HT1080 (cell line): ENCODE measurements at regions not wholly inside any gene's neighbourhood (a gene's known extent, or its start where the extent isn't known, plus 50 kb on each side); places are given as distances from the start of the nearest gene placed in this dataset.
"Not testable (repeated sequence)": the region's sequence is repeated elsewhere in the genome, so short reads cannot be mapped to it uniquely, and the experiment has no call there.

Source experiments
- DNase-seq: peaks from one replicate; pipeline ENCODE4 v3.0.0-alpha.2; 2015; ENCODE audit warnings: low read depth

DNA sequence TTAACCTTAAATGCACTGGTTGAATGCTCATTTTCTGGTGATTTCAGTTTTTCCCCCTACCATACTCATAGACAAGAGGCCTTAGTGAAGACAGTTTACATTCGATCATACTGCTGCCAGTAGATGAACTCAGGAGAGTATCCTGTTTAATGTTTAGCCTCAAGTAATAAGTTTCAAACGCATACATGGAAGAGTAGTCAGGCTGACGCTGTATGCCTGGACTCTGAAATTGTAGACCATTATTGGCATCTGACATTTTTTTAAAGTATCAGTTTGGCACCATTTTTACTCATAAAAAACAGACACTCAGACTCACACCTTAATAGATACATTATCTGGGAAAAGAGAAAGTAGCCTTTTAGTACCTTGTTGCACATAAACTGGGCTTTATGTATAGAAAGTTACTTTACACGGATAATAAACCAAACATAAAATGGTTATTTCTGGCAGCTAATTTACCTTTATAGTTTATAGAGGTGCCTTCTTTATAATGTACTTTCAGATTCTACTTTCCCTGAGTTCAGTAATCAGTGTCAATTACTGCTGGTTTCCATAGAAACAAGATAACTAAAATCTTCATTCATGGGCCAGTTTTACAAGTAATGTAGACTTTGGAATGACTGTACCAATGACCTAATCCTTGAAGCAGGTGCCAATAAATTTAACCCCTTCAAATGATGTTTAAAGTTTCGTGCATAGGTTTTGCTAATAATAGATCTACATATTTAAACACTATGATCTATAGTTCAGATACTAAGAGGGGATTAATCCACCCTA is 183.8 kb upstream of the ITGA1 start:
- no peak for DNase-seq

GRCh38 chr5:52605317-52606313 is 182.1 kb upstream of the ITGA1 start:
- DNase-seq: no peak

DNA sequence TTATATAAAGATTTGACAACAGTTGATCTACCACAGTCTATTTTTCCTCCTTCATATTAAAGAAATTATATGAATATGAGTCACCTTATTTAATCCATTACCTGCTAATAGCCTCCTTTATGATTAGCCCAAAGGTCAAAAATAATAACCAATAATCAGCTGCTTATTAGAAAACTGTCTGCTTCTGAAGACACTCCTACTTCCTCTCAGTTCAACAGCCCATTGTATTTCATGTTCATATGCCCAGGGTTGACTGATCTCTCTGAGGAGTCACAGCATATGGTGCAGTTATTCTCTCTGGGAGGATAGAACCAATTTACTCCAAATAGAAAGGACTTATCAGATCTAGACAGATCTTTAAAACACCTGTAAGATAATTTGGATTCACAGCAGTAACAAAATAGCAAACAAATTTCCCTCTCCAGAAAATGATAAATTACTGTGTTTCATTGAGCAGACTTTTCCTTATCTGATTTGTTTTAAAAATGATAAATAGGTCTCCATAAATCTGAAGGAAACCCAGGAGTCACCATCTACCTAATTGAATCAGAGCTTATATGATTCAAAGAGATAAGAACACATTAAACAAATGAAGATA is 180.4 kb upstream of the ITGA1 start:
- DNase-seq: no peak

DNA sequence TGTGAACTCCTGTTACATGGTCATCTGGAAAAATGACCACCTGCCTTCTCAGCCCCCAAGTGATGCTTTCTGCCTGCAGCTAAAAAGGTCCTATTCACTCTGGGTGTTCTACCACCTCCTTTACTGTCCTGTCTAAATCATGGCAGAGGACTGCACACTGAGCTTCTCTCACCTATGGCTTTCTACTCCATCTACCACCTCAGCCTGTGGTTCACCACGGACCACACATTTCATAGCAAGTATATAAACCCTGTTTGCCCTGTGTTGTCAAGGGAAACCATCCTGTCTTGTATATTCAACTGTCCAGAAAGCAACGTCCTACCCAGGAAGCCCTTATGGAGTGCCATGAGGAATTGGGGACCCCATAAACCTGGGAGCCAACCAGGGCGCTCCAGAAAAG is 167.4 kb upstream of the ITGA1 start:
- DNase-seq: no peak

- no peak for DNase-seq
Measured at GRCh38 chr5:52623291-52623690, 164.4 kb upstream of the ITGA1 start.

DNA sequence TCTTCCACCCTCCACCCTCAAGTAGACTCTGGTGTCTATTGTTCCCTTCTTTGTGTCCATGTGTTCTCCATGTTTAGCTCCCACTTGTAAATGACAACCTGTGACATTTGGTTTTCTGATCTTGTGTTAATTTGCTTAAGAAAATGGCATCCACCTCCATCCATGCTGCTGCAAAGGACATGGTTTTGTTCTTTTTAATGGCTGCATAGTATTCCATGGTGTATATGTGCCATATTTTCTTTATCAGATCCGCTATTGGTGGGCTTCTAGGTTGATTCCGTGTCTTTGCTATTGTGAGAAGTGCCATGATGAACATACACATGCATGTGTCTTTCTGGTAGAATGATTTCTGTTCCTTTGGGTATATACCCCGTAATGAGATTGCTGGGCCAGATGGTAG is 163.4 kb upstream of the ITGA1 start:
- DNase-seq: no peak

DNA sequence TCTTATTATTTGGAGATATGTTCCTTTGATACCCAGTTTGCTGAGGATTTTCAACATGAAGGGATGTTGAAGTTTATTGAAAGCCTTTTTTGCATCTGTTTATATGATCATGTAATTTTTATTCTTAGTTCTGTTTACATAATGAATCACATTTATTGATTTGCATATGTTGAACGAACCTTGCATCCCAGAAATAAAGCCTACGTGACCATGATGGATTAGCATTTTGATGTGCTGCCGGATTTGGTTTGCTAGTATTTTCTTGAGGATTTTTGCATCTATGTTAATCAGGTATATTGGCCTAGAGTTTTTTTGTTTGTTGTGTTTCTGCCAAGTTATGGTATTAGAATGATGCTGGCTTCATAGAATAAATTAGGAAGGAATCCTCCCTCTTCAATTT is 161.4 kb upstream of the ITGA1 start:
- no peak for DNase-seq

DNA sequence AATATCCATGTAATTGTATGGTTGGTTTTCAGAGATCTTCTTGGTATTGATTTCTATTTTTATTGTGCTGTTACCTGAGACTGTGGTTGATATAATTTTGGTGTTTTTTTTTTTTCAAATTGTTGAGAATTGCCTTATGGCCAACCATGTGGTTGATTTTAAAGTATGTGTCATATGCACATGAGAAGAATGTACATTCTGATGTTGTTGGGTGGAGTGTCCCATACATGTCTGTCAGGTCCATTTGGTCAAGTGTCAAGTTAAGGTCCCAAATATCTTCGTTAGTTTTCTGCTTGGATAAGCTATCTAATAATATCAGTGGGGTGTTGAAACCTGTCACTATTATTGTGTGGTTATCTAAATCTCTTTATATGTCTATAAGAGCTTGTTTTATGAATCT is 160.0 kb upstream of the ITGA1 start:
- DNase-seq: no peak

- no peak for DNase-seq
Measured at GRCh38 chr5:52632281-52632680, 155.4 kb upstream of the ITGA1 start.

DNA sequence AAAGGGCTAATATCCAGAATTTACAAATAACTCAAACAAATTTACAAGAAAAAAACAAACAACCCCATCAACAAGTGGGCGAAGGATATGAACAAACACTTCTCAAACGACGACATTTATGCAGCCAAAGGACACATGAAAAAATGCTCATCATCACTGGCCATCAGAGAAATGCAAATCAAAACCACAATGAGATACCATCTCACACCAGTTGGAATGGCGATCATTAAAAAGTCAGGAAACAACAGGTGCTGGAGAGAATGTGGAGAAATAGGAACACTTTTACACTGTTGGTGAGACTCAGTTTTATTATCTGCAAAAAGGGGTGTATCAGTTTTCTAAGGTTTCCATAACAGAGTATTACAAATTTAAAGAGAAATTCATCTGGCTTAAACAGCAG is 153.5 kb upstream of the ITGA1 start:
- not testable (repeated sequence) for DNase-seq

DNA sequence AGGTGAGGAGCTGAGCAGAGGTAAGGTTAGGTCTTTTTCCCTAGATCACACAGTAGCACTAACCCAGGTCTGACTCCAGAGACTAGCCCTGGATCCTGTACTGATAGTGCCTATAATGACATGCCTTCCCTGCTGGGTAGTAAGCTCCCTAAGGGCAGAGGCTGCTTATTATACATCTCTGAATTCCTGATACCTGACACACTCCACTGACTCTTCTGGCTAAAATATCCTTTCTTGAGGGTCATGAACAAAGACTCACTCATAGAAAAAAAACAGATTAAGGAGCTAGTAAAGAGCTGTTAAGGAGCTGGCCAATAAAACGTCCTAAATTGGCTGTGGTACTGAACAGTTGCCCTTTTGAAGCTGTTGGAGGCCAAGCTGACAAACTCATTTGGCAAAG is 149.0 kb upstream of the ITGA1 start:
- DNase-seq: no peak

- DNase-seq: no peak
Measured at GRCh38 chr5:52648726-52649125, 139.0 kb upstream of the ITGA1 start.

DNA sequence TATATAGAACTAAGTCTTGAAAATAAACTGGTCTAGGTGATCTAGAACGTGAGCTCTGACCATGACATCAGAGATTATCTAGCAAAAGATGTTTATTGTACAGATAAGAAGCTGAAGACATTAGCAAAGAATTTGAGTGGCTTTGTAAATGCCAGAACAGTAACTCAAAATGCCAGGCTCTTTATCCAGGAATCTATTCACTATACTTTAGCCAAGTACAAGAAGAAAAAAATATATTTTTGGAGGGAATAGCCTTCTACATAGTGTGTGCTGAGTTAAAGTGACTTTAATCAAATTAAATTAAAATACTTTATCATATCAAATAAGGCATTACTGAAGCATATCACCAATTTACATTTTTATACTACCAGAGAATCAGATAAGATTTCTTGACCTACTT is 132.6 kb upstream of the ITGA1 start:
- no peak for DNase-seq

DNA sequence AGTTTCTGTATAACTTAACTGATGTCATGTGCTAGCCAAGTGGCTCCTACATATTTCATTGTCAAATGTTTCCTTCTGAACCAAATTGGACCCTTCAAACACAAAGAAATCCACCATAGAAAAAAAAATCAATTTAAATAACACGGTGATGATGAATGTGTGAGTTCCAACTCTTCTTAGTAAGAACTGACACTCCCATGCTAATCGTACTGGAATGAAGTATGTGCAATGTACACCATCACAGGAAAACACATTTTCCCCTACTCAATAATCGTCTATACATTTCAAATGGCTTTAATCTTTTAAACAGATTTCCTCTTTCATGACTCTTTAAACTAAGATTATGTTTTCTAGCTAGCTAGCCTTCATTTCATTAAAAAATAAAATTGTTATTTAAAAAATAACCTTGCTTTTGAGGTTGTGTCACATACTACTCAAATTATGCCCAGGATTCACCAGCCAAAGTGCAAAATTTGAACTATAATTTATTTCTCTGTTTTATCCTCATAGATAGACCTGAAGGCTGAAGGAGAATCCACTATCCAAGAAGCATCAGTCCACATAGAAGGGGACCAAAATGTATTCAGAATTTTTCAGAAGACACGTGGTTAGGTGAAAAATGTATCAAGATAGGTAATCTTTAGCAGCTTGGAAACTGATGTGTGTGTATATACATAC is 131.0 kb upstream of the ITGA1 start:
- no peak for DNase-seq

- peak; percentile 34 for DNase-seq
Measured at GRCh38 chr5:52657247-52657645, 130.5 kb upstream of the ITGA1 start.

DNA sequence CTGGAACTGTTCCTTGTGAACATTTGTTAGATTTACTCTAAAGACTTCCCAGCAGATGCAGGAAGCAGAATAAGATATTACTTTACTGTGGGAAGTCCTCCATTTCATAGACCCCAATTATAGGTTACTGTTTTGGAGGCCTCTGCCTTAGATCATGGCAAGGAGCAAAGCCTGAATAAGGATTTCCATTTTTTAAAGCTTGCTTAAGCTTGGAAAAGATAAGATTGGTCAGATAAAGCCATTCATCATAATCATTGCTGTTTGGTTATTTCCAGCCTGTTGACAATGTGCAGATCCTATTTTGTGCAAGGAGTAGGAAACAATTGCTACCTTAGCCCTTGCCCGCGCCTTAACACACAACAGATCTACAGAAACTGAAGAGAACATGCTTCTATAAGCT is 129.5 kb upstream of the ITGA1 start:
- DNase-seq: no peak

GRCh38 chr5:52660621-52661020 is 127.1 kb upstream of the ITGA1 start:
- no peak for DNase-seq

DNA sequence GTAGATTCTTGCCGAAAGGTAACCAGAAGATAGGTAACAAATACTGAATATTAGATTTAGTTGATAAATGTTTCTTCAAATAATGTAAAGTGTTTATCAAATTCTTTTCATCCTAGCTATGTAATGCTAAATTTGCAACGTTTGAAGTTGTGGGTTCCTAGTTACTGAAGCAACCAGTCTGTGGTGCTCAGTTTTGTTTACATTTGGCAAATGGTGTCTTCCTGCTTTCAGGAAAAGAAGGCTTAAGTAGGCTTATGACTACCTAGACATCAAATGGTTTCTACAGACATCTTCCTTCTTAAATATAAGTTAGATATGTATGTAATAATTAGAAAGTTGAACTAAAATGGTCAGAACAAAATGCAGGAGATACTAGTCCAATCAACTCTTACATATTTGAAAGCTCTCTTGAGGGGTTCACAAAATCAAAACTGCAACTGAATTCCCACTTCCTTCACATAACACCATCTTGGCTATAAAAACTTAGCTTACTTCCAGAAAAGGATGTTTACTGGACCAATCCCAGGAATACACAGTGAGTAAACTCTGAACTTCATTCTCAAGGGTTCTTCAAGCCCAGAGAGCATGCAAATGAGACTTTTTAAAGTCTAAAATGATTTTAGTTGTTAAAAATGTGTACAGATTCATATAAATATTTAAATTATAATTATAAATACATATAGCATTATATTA is 125.7 kb upstream of the ITGA1 start:
- no peak for DNase-seq

GRCh38 chr5:52665559-52665958 is 122.2 kb upstream of the ITGA1 start:
- DNase-seq: no peak

- no peak for DNase-seq
Measured at GRCh38 chr5:52668139-52668538, 119.6 kb upstream of the ITGA1 start.
